ENCODE measurements at regions not wholly inside any gene's neighbourhood (a gene's known extent, or its start where the extent isn't known, plus 50 kb on each side); places are given as distances from the start of the nearest gene placed in this dataset.
"Not testable (repeated sequence)": the region's sequence is repeated elsewhere in the genome, so short reads cannot be mapped to it uniquely, and the experiment has no call there.

GRCh38 chr13:18993884-18994660 is 187.6 kb downstream of the TUBA3C start:
- DNase-seq (ENCODE audit: low read depth in 3 of 3), result no peak

- no peak for DNase-seq (ENCODE audit: low read depth in 3 of 3)
Measured at GRCh38 chr13:18992791-18993190, 188.8 kb downstream of the TUBA3C start.

DNA sequence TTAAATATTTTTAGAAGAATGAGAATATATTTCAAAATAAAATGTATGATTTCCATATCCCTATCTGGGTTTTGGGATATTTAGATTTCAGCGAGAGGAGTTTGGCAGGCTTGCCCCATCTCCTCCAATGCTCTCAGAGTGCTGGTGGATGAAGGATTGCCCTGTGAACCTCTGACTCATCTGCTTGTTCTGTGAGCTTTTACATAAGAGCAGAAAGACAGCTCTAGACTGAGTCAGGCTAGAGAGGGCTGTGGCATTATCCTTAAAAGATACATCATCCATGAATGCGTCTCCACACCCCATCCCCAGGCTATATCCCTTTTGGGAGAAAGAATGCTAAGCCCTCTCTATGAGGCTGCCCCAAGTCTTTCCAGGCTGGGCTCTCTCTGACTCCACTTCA is 190.6 kb downstream of the TUBA3C start:
- no peak for DNase-seq (ENCODE audit: low read depth in 3 of 3)

GRCh38 chr13:18978447-18978846 is 203.2 kb downstream of the TUBA3C start:
- DNase-seq (ENCODE audit: low read depth in 3 of 3), result no peak

GRCh38 chr13:18977857-18978256 is 203.8 kb downstream of the TUBA3C start:
- no peak for DNase-seq (ENCODE audit: low read depth in 3 of 3)

DNA sequence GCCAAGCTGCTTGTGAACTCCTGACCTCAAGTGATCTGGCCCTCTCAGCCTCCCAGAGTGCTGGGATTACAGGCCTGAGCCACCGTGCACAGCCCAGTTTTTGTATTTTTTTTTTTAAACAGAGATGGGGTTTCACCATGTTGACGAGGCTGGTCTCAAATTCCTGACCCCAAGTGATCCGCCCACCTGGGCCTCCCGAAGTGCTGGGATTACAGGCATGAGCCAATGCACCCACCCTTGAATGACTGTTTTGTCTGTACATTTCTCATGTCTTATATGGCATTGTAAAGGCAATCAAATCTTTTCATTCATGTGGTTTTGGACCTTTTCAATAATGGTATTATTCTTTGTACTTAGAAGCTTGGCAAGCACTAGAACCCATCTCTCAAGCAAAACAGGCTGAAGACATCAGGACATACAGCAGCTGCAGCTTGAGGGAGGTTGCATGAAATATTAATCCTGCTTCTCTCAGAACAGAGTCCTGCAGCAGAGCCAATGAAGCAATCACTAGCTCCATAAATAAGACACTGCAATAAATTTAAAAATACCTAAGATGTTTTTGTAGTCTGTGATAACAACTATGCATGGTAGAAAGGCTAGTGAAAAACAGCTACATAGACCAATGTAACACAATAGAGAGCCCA is 209.9 kb downstream of the TUBA3C start:
- DNase-seq (ENCODE audit: low read depth in 3 of 3), result no peak

- no peak for DNase-seq (ENCODE audit: low read depth in 3 of 3)
Measured at GRCh38 chr13:18965347-18965855, 216.2 kb downstream of the TUBA3C start.

DNA sequence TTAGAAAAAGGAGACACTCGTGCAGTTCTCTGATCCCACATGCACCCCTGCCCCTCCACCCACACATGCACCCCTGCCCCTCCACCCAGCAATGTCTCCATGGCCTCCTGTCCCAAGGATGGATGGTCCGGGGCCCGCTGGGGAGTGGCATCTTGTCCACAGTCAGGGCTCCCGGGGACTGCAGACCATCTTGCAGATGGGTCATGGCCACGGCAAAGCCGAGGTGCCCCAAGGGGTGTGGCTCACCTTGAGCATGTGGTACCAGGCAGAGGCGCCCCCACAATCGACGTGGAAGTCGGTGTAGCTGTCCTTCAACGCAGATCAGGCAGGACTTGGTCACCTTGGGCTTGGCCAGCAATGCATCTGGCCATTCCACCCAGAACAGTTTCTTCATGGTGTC is 216.7 kb downstream of the TUBA3C start:
- no peak for DNase-seq (ENCODE audit: low read depth in 3 of 3)

DNA sequence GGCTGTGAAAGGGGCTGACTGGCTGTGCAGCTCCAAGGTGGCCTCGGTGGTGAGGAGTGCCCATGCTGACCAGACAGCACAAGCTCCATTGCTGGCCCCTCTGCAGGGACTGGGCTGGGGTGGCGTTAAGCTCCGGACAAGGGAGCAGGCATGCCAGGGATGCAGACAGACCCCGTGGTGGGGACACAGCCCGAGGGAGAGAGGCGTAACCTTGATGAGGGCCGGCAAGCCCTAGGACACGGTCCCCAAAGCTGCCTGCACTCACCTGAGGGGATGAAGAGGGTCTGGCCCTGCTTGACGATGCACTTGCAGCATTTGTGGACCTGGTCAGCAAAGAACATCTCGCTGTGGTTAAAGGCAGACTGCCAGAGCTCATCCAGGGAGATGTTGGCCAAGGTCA is 217.9 kb downstream of the TUBA3C start:
- not testable (repeated sequence) for DNase-seq (ENCODE audit: low read depth in 3 of 3)

- DNase-seq (ENCODE audit: low read depth in 3 of 3), result no peak
Measured at GRCh38 chr13:18962168-18962734, 219.4 kb downstream of the TUBA3C start.

GRCh38 chr13:18961383-18962117 is 220.1 kb downstream of the TUBA3C start:
- DNase-seq (ENCODE audit: low read depth in 3 of 3), result no peak

- no peak for DNase-seq (ENCODE audit: low read depth in 3 of 3)
Measured at GRCh38 chr13:18960637-18961227, 220.9 kb downstream of the TUBA3C start.

DNA sequence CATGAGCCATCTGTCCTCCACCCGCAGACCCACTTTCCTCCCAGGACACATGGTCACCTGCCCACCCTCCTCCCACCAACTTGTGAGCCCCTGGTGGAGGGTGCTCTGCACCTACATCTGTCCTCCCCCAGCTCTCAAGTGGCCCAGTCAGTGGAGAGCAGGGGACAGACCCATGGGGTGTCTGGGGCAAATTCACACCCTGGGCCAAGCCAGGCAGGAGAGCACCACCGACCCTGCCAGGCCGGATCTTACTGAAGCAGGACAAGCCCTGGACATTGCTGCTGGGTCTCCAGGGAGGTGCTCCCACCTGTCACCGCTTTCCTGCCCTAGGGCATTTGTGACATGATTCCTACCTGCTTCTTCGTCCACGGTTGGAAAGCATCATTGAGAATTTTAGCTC is 221.6 kb downstream of the TUBA3C start:
- DNase-seq (ENCODE audit: low read depth in 3 of 3), result no peak

DNA sequence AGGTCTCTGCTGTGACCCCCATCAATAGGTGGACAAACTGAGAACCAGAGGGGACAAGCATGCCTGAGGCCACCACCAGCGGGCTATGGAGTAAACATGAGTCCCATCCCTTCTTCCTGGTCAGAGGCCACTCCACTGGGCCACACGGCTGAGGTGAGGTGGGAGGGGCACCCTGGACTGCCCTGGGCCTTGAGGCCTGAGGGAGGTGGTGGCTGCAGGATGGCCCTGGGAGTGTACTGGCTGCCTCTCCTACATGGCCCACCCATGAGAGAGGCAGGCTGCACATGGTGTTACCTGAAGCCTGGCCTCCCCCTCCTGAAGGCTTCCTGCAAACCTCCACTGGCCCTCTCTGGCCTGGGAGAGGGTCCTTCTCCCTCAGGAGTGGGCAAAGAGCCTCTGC is 222.4 kb downstream of the TUBA3C start:
- no peak for DNase-seq (ENCODE audit: low read depth in 3 of 3)

DNA sequence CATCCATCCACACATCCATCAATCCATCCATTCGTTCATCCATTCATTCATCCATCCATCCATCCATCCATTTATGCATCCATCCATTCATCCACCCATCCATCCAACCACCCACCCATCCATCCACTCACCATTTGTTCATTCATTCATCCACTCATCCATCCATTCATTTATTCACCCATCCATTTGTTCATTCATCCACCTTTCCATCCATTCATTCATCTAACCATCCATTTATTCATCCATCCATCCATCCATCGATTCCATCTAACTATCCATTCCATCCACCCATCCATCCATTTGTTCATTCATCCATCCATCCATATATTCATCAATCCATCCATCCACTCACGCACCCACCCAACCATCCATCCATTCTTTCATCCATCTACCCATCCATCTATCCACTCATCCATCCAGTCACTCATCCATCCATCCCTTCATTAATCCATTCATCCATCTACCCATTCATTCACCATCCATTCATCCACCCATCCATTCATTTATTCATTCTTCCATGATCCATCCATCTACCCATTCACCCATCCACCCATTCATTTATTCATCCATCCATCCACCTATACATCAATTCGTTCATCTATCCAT is 225.0 kb downstream of the TUBA3C start:
- DNase-seq (ENCODE audit: low read depth in 3 of 3), result no peak

DNA sequence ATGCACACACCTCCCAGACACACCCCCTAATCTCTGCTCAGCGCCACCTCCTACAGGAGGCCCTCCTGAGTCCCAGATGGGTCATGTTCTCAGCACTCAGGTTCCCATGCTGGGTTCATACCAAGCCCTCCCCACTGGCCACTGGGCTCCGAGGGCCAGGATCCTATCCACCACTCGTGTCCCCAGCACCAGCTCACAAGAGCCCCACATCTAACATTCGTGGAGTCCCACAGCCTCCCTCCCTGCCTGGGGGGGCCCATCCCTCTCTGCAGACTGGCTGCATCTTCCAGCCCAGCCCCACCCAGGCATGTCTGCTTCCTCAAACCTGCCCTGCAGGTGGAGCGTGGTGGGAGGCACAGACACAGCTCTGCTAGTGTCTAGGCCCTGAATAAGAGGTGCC is 227.4 kb downstream of the TUBA3C start:
- DNase-seq (ENCODE audit: low read depth in 3 of 3), result no peak

DNA sequence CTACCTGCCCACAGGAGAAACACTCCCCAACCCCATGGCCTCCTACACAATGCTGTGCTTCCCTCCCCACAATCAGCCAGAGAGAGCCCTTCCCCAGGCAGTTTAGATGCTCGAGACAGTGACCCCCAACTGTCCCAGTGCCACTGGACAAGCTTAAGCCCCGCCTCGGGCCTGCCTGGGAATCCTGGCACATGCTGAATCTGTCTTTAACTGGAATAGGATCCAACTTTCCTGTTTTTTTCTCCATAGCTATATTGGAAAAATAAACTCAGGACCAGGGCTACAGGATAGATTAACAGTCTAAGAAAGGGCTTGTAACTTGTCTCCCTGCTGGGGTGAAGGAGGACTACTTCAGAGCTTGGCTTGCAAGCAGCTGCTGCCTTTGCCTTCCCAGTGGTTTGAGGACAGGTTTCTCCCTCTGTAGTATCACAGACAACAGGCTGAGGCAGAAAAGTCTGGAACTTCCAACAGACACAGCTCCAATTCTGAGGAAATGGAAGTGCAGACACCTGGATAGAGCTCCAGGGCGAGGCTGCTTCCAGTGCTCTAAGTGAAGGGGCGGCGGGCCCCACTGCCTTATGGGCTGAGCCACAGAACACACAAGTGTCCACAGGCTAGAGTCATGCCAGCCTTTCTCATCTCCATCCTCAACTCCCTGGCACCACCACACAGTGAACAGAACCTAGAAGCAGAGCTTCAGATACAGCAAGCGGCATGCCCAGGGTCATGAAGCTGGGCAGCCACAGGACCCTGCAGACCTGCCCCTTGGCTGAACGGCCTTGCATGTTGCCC is 228.3 kb downstream of the TUBA3C start:
- DNase-seq (ENCODE audit: low read depth in 3 of 3), result no peak

GRCh38 chr13:18952225-18953016 is 229.2 kb downstream of the TUBA3C start:
- no peak for DNase-seq (ENCODE audit: low read depth in 3 of 3)

- no peak for DNase-seq (ENCODE audit: low read depth in 3 of 3)
Measured at GRCh38 chr13:18951412-18951811, 230.2 kb downstream of the TUBA3C start.

- no peak for DNase-seq (ENCODE audit: low read depth in 3 of 3)
Measured at GRCh38 chr13:18949970-18950369, 231.7 kb downstream of the TUBA3C start.
